Neural crest cell (in vitro differentiated cells): ENCODE measurements at regions not wholly inside any gene's neighbourhood (a gene's known extent, or its start where the extent isn't known, plus 50 kb on each side); places are given as distances from the start of the nearest gene placed in this dataset.

ENCODE experiments used
- DNase-seq: peaks from one replicate; pipeline ENCODE4 v3.0.0; 2021; ENCODE audit warnings: low read depth, mixed read lengths, low spot score
- H3K27ac Mint-ChIP-seq: one replicate; pipeline ENCODE4 v1.8.0; 2021; ENCODE audit warnings: mild to moderate bottlenecking, mixed read lengths; ENCODE audit not compliant: unreplicated experiment
- H3K27me3 Mint-ChIP-seq: 2 replicates; pipeline ENCODE4 v1.8.0; 2021; ENCODE audit warnings: low read depth, mild to moderate bottlenecking, mixed read lengths
- H3K36me3 Mint-ChIP-seq: 2 replicates; pipeline ENCODE4 v1.8.0; 2021; ENCODE audit warnings: low read depth, mild to moderate bottlenecking, mixed read lengths
- H3K4me1 Mint-ChIP-seq: 2 replicates; pipeline ENCODE4 v1.8.0; 2021; ENCODE audit warnings: mixed read lengths
- H3K4me3 Mint-ChIP-seq: one replicate; pipeline ENCODE4 v1.8.0; 2021; ENCODE audit warnings: mild to moderate bottlenecking, mixed read lengths
- H3K9me3 Mint-ChIP-seq: 2 replicates; pipeline ENCODE4 v1.8.0; 2021; ENCODE audit warnings: mixed read lengths
- CTCF ChIP-seq: fragments of 200-600 bp; sonication (generic); conservative IDR thresholded peaks from 2 replicates; pipeline ENCODE4 v1.5.0; 2021; ENCODE audit warnings: antibody characterized with exemption, mild to moderate bottlenecking

- H3K4me1 Mint-ChIP-seq: no peaks in the 10 kb centered on the region
- no peaks in the 10 kb centered on the region for H3K27me3 Mint-ChIP-seq
- H3K27ac Mint-ChIP-seq: no peak overlapping the region
- no peaks in the 10 kb centered on the region for H3K9me3 Mint-ChIP-seq
- DNase-seq: no peak
- H3K36me3 Mint-ChIP-seq: no peaks in the 10 kb centered on the region
- TF ChIP-seq CTCF: no peak
- no peak overlapping the region for H3K4me3 Mint-ChIP-seq
Measured at GRCh38 chr5:114953565-114953964, 216.1 kb downstream of the TRIM36 start.

- no peak overlapping the region for H3K4me3 Mint-ChIP-seq
- TF ChIP-seq CTCF: no peak
- H3K9me3 Mint-ChIP-seq: no peaks in the 10 kb centered on the region
- H3K27ac Mint-ChIP-seq: no peak overlapping the region
- no peaks in the 10 kb centered on the region for H3K27me3 Mint-ChIP-seq
- no peak for DNase-seq
- no peaks in the 10 kb centered on the region for H3K36me3 Mint-ChIP-seq
- H3K4me1 Mint-ChIP-seq: no peaks in the 10 kb centered on the region
Measured at GRCh38 chr5:114952876-114953275, 216.8 kb downstream of the TRIM36 start.

GRCh38 chr5:114949756-114950155 is 220.0 kb downstream of the TRIM36 start:
- H3K9me3 Mint-ChIP-seq: no peaks in the 10 kb centered on the region
- no peak overlapping the region for H3K27ac Mint-ChIP-seq
- no peaks in the 10 kb centered on the region for H3K4me1 Mint-ChIP-seq
- no peak for TF ChIP-seq CTCF
- H3K36me3 Mint-ChIP-seq: no peaks in the 10 kb centered on the region
- H3K27me3 Mint-ChIP-seq: no peaks in the 10 kb centered on the region
- no peak overlapping the region for H3K4me3 Mint-ChIP-seq
- DNase-seq: no peak

- no peak for TF ChIP-seq CTCF
- no peaks in the 10 kb centered on the region for H3K27me3 Mint-ChIP-seq
- DNase-seq: no peak
- H3K4me3 Mint-ChIP-seq: no peak overlapping the region
- H3K9me3 Mint-ChIP-seq: no peaks in the 10 kb centered on the region
- no peaks in the 10 kb centered on the region for H3K36me3 Mint-ChIP-seq
- no peaks in the 10 kb centered on the region for H3K4me1 Mint-ChIP-seq
- H3K27ac Mint-ChIP-seq: no peak overlapping the region
Measured at GRCh38 chr5:114948986-114949621, 220.6 kb downstream of the TRIM36 start.

GRCh38 chr5:114948363-114948762 is 221.3 kb downstream of the TRIM36 start:
- Mint-ChIP-seq H3K9me3 (no peaks in the 10 kb centered on the region), H3K4me1 (no peaks in the 10 kb centered on the region), H3K36me3 (no peaks in the 10 kb centered on the region), H3K4me3 (no peak overlapping the region), H3K27ac (no peak overlapping the region), H3K27me3 (no peaks in the 10 kb centered on the region)
- DNase-seq: no peak
- no peak for TF ChIP-seq CTCF
